Ectodermal cell (in vitro differentiated cells): ENCODE measurements at regions not wholly inside any gene's neighbourhood (a gene's known extent, or its start where the extent isn't known, plus 50 kb on each side); places are given as distances from the start of the nearest gene placed in this dataset.

Experiments
- H3K27ac ChIP-seq: 2 replicates; pipeline ENCODE4 v1.7.0; 2013; ENCODE audit warnings: mild to moderate bottlenecking, low read depth, low read length; ENCODE audit not compliant: insufficient read depth, poor library complexity, severe bottlenecking
- H3K27me3 ChIP-seq: 2 replicates; pipeline ENCODE4 v1.7.0; 2013; ENCODE audit warnings: mild to moderate bottlenecking, low read length; ENCODE audit not compliant: insufficient read depth, control insufficient read depth, poor library complexity, severe bottlenecking
- H3K36me3 ChIP-seq: one replicate; pipeline ENCODE4 v1.7.0; 2013; ENCODE audit warnings: low read length; ENCODE audit not compliant: control insufficient read depth, insufficient read depth
- H3K4me1 ChIP-seq: one replicate; pipeline ENCODE4 v1.7.0; 2013; ENCODE audit warnings: low read length; ENCODE audit not compliant: control insufficient read depth, insufficient read depth
- H3K4me3 ChIP-seq: 2 replicates; pipeline ENCODE4 v1.7.0; 2013; ENCODE audit warnings: low read depth, low read length, control low read depth; ENCODE audit not compliant: insufficient read depth
- H3K9me3 ChIP-seq: 2 replicates; pipeline ENCODE4 v1.7.0; 2013; ENCODE audit warnings: mild to moderate bottlenecking, low read length, moderate library complexity; ENCODE audit not compliant: control insufficient read depth
- WGBS, 2 experiments: methylation state at CpG; one replicate each; pipeline ENCODE4 v1.1.7; 2013; ENCODE audit warnings: missing lambda C conversion rate in 2 of 2; 5-methylcytosine and 5-hydroxymethylcytosine counted together

GRCh38 chr5:20678386-20678785, 690.4 kb upstream of the CDH18 start:
- no peaks in the 10 kb centered on the region for H3K27me3 ChIP-seq
- no peak overlapping the region for H3K4me3 ChIP-seq
- no peaks in the 10 kb centered on the region for H3K36me3 ChIP-seq
- no peak overlapping the region for H3K27ac ChIP-seq
- no peaks in the 10 kb centered on the region for H3K4me1 ChIP-seq
- no peaks in the 10 kb centered on the region for H3K9me3 ChIP-seq

GRCh38 chr5:20660588-20660987, 672.6 kb upstream of the CDH18 start:
- no peak overlapping the region for H3K27ac ChIP-seq
- H3K4me3 ChIP-seq: no peak overlapping the region
- H3K9me3 ChIP-seq: no peaks in the 10 kb centered on the region
- 91 to 94% methylated on average over 3 of the region's 3 CpGs for WGBS, 2 experiments
- no peaks in the 10 kb centered on the region for H3K27me3 ChIP-seq
- no peaks in the 10 kb centered on the region for H3K36me3 ChIP-seq
- no peaks in the 10 kb centered on the region for H3K4me1 ChIP-seq

GRCh38 chr5:20656262-20656661, 668.3 kb upstream of the CDH18 start:
- H3K9me3 ChIP-seq: no peaks in the 10 kb centered on the region
- H3K27ac ChIP-seq: no peak overlapping the region
- no peaks in the 10 kb centered on the region for H3K27me3 ChIP-seq
- no peak overlapping the region for H3K4me3 ChIP-seq
- H3K4me1 ChIP-seq: no peaks in the 10 kb centered on the region
- no peaks in the 10 kb centered on the region for H3K36me3 ChIP-seq

- WGBS, 2 experiments: 96 to 98% methylated on average over 4 of the region's 4 CpGs
- Histone ChIP-seq H3K9me3 (no peaks in the 10 kb centered on the region), H3K27me3 (no peaks in the 10 kb centered on the region), H3K4me3 (no peak overlapping the region), H3K27ac (no peak overlapping the region), H3K36me3 (no peaks in the 10 kb centered on the region), H3K4me1 (no peaks in the 10 kb centered on the region)
These were observed 667.2 kb upstream of the CDH18 start for GRCh38 chr5:20655211-20655610.

- no peak overlapping the region for H3K4me3 ChIP-seq
- H3K27me3 ChIP-seq: no peaks in the 10 kb centered on the region
- H3K4me1 ChIP-seq: no peaks in the 10 kb centered on the region
- H3K36me3 ChIP-seq: no peaks in the 10 kb centered on the region
- no peaks in the 10 kb centered on the region for H3K9me3 ChIP-seq
- no peak overlapping the region for H3K27ac ChIP-seq
- WGBS, 2 experiments: 83 to 92% methylated on average over 1 of the region's 2 CpGs
These were observed 666.7 kb upstream of the CDH18 start for GRCh38 chr5:20654746-20655145.

- H3K4me1 ChIP-seq: no peaks in the 10 kb centered on the region
These were observed 666.0 kb upstream of the CDH18 start for GRCh38 chr5:20654033-20654432.

GRCh38 chr5:20649966-20650365, 662.0 kb upstream of the CDH18 start:
- Histone ChIP-seq H3K27ac (no peak overlapping the region), H3K36me3 (no peaks in the 10 kb centered on the region), H3K4me1 (peaks cover 5% of the 10 kb centered on the region), H3K9me3 (no peaks in the 10 kb centered on the region), H3K4me3 (no peak overlapping the region), H3K27me3 (no peaks in the 10 kb centered on the region)
- 38 to 48% methylated on average over 1 of the region's 1 CpG for WGBS, 2 experiments

More at GRCh38 chr5:20654033-20654432, 666.0 kb upstream of the CDH18 start:
- Histone ChIP-seq H3K4me3 (no peak overlapping the region), H3K27ac (no peak overlapping the region), H3K9me3 (no peaks in the 10 kb centered on the region), H3K36me3 (no peaks in the 10 kb centered on the region), H3K27me3 (no peaks in the 10 kb centered on the region)
- 85 to 95% methylated on average over 1 of the region's 2 CpGs for WGBS, 2 experiments

- no peaks in the 10 kb centered on the region for H3K27me3 ChIP-seq
- no peak overlapping the region for H3K27ac ChIP-seq
- no peaks in the 10 kb centered on the region for H3K36me3 ChIP-seq
- H3K4me3 ChIP-seq: no peak overlapping the region
- H3K9me3 ChIP-seq: no peaks in the 10 kb centered on the region
- peaks cover 5% of the 10 kb centered on the region for H3K4me1 ChIP-seq
These were observed 661.0 kb upstream of the CDH18 start for GRCh38 chr5:20648981-20649380.

- H3K36me3 ChIP-seq: no peaks in the 10 kb centered on the region
- no peaks in the 10 kb centered on the region for H3K27me3 ChIP-seq
- H3K4me3 ChIP-seq: no peak overlapping the region
- no peaks in the 10 kb centered on the region for H3K4me1 ChIP-seq
- 32 to 40% methylated on average over 1 of the region's 1 CpG for WGBS, 2 experiments
- no peak overlapping the region for H3K27ac ChIP-seq
- no peaks in the 10 kb centered on the region for H3K9me3 ChIP-seq
These were observed 648.7 kb upstream of the CDH18 start for GRCh38 chr5:20636686-20637085.

GRCh38 chr5:20619591-20619990, 631.6 kb upstream of the CDH18 start:
- Histone ChIP-seq H3K4me1 (no peaks in the 10 kb centered on the region), H3K9me3 (no peaks in the 10 kb centered on the region), H3K27ac (no peak overlapping the region), H3K4me3 (no peak overlapping the region), H3K36me3 (no peaks in the 10 kb centered on the region), H3K27me3 (no peaks in the 10 kb centered on the region)
- WGBS, 2 experiments: 83 to 93% methylated on average over 1 to 2 of the region's 3 CpGs

- WGBS, 2 experiments: no CpG with 5 or more reads among the region's 1 CpG
- no peaks in the 10 kb centered on the region for H3K4me1 ChIP-seq
- no peak overlapping the region for H3K27ac ChIP-seq
- H3K4me3 ChIP-seq: no peak overlapping the region
- no peaks in the 10 kb centered on the region for H3K27me3 ChIP-seq
- no peaks in the 10 kb centered on the region for H3K36me3 ChIP-seq
- no peaks in the 10 kb centered on the region for H3K9me3 ChIP-seq
These were observed 630.3 kb upstream of the CDH18 start for GRCh38 chr5:20618340-20618739.
